Ovary (tissue), 3 donors: ENCODE measurements at regions not wholly inside any gene's neighbourhood (a gene's known extent, or its start where the extent isn't known, plus 50 kb on each side); places are given as distances from the start of the nearest gene placed in this dataset.

Source experiments
- CTCF ChIP-seq, 3 donors: fragments of 450-650 bp in 2 of 3; fragments of 200-600 bp in 1 of 3; IDR thresholded peaks; one replicate each; pipeline versions ENCODE4 v1.5.1 to v1.8.0; 2016 to 2022; ENCODE audit warnings: antibody characterized with exemption in 3 of 3, mild to moderate bottlenecking in 1 of 3
- EP300 ChIP-seq: sonication (generic); formaldehyde crosslinking; IDR thresholded peaks from one replicate; pipeline ENCODE4 v1.6.1; 2017; ENCODE audit warnings: antibody characterized with exemption
- POLR2A ChIP-seq: fragments of 450-650 bp; IDR thresholded peaks from one replicate; pipeline ENCODE4 v1.6.1; 2017; ENCODE audit warnings: antibody characterized with exemption, mild to moderate bottlenecking, moderate library complexity
- donor health status: DM: no; HTN: no; CAD: no.

DNA sequence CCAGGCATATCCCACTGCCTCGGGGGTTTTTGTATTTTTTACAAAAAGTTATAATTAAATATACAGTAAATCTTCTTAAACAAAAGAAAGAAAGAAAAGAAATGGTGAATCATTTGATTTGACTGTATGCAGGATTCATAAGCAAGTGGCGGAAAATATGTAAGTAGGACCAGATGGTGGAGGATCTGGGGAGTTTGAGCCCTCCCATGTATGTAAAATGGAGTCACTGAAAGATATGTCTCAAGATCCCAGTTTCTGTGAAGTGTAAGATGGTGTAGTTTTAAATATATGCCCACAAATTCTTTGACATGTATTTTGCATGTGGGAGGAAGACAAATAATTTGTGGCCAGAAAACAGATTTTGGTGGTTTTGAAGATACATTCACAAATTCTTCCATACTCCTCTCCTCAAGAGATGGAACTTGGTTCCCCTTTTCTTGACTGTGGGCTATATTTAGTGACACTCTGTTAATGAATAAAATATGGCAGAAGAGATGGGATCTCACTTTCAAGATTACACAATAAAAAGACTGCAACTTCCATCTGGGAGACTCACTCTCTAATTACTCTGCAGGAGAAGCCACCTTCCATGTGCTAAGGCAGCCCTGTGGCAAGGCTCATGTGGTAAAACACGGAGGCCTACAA, 133.6 kb upstream of the S100G start:
- TF ChIP-seq CTCF (IDR thresholded peaks at IDR 0.05) (no peak), POLR2A (no peak), EP300 (no peak)
